ENCODE measurements at regions not wholly inside any gene's neighbourhood (a gene's known extent, or its start where the extent isn't known, plus 50 kb on each side); places are given as distances from the start of the nearest gene placed in this dataset.

GRCh38 chr13:34030782-34031181, 212.8 kb downstream of the RFC3 start:
- TF ChIP-seq CTCF (IDR thresholded peaks at IDR 0.05) (no peak), POLR2A (IDR thresholded peaks at IDR 0.05) (no peak)

All from vagina (tissue), 2 donors.